AG09309 (cell line): ENCODE measurements at regions not wholly inside any gene's neighbourhood (a gene's known extent, or its start where the extent isn't known, plus 50 kb on each side); places are given as distances from the start of the nearest gene placed in this dataset.

Experiments used
- DNase-seq: peaks from one replicate; pipeline ENCODE4 v3.0.0-alpha.2; 2010; ENCODE audit warnings: low read depth
- H3K4me3 ChIP-seq: 2 replicates; pipeline ENCODE4 v1.5.1; 2011; ENCODE audit warnings: mild to moderate bottlenecking, low read depth, low read length, moderate library complexity; ENCODE audit not compliant: control insufficient read depth
- CTCF ChIP-seq: IDR thresholded peaks from 2 replicates; pipeline ENCODE4 v1.5.1; 2011; ENCODE audit warnings: mild to moderate bottlenecking, low read depth, low read length, inconsistent platforms; ENCODE audit not compliant: insufficient read depth, control insufficient read depth; ENCODE audit errors: missing control alignments

GRCh38 chr2:150859877-150860276 lies 372.4 kb upstream of the RND3 start:
- TF ChIP-seq CTCF, result no peak
- DNase-seq, result no peak
- H3K4me3 ChIP-seq, result no peak overlapping the region

- TF ChIP-seq CTCF, result no peak
- DNase-seq, result no peak
- H3K4me3 ChIP-seq, result no peak overlapping the region
These were observed 371.7 kb upstream of the RND3 start for GRCh38 chr2:150859162-150859561.

- DNase-seq, result no peak
- no peak for TF ChIP-seq CTCF
- no peak overlapping the region for H3K4me3 ChIP-seq
These were observed 370.9 kb upstream of the RND3 start for GRCh38 chr2:150858382-150858781.

GRCh38 chr2:150856596-150857281 lies 369.3 kb upstream of the RND3 start:
- no peak for DNase-seq
- TF ChIP-seq CTCF, result no peak
- no peak overlapping the region for H3K4me3 ChIP-seq

GRCh38 chr2:150853263-150853662 lies 365.8 kb upstream of the RND3 start:
- DNase-seq, result no peak
- H3K4me3 ChIP-seq, result no peak overlapping the region
- no peak for TF ChIP-seq CTCF

- H3K4me3 ChIP-seq, result no peak overlapping the region
- no peak for DNase-seq
- TF ChIP-seq CTCF, result no peak
These were observed 363.2 kb upstream of the RND3 start for GRCh38 chr2:150850641-150851040.
